Left ventricle myocardium superior (tissue), 1 donor: ENCODE measurements at regions not wholly inside any gene's neighbourhood (a gene's known extent, or its start where the extent isn't known, plus 50 kb on each side); places are given as distances from the start of the nearest gene placed in this dataset.

Experiments used
- ATAC-seq: fragments of 200-7000 bp; cut with Tn5 transposase; one replicate; pipeline ENCODE4 v1.9.1; 2020; ENCODE audit warnings: mild to moderate bottlenecking, moderate library complexity
- DNase-seq: peaks from one replicate; pipeline ENCODE4 v3.0.0-alpha.2; 2020
- intact Hi-C: fragments of 100-400 bp; cut with micrococcal nuclease; formaldehyde crosslinking; loops from one replicate; pipeline ENCODE4 v1.11.0; 2022
- donor health status: DM: no; HTN: yes; CAD: no; lungs with severe emphysema.

DNA sequence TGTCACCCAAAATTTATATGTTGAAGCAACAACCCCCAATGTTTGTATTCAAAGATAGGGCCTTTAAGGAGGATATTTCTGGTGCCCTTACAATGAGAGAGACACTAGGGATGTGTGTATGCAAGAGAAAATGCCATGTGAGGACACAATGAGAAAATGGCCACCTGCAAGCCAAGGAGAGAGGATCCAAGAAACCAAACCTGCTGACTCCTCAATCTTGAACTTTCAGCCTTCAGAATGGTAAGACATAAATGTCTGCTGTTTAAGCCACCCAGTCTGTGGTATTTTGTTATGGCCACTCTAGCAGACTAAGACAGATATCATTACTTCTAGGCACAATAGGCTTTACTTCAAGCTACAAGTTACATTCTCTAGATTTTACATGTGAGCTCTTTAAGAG is 1145.1 kb upstream of the MAP3K7 start:
- DNase-seq (no peak), ATAC-seq (no peak)
- intact Hi-C loops, result no loop called here

DNA sequence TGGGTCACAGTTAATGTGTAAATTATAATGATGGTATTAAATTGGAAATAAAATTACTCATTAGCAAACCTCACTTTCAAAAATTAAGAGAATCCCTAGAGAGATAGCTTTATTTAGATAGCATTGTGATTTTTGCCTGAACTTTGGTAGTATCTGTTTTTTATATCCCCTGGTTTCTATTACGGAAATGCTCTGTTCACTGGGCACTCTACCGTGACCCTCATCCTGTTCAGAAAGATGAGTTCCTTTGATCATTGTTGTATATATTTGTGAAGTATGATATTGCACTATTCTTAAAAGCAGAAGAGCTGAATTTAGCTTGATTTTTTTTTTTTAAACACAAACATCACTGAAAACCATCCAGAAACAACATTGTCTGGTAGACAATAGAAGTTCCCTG is 1143.8 kb upstream of the MAP3K7 start:
- no peak for ATAC-seq
- intact Hi-C loops, result no loop called here
- no peak for DNase-seq

DNA sequence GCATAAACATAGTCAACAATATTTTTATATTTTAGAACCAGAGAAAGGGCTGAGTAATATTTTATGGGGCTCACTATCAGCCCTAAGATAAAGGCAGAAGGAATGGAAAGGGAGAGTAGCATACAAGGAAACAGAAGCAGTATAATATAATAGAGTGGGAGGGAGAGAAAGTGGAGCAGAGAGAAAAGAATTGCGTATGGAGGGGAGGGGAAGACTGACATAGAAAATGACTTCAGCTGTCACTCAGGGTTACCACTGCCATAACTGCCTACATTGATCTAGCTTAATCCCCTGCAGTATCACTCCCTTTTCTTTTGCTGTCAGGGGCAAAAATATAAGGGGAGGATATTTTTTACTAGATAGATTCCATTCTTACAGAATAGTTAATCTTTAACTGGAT is 1133.5 kb upstream of the MAP3K7 start:
- intact Hi-C loops, result no loop called here
- no peak for DNase-seq
- no peak for ATAC-seq

DNA sequence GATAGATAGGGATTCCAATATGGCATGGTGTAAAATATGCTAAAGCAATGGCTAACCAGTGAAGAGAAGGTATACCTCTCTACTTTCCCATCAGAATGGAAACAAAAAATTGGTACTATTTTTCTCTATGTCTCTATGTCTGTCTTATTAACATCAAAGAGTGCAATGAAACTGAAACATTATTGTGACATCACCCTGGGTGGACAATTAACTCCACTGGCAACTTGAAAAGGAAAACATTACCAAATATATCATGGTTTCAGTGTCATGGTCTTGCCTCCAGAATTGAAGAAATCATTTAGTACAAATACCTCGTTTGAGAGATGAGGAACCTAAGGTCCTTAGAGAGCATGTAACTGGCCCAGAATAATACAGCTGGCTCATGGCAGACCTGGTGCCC is 1132.5 kb upstream of the MAP3K7 start:
- DNase-seq (no peak), ATAC-seq (no peak)
- intact Hi-C loops, result no loop called here

DNA sequence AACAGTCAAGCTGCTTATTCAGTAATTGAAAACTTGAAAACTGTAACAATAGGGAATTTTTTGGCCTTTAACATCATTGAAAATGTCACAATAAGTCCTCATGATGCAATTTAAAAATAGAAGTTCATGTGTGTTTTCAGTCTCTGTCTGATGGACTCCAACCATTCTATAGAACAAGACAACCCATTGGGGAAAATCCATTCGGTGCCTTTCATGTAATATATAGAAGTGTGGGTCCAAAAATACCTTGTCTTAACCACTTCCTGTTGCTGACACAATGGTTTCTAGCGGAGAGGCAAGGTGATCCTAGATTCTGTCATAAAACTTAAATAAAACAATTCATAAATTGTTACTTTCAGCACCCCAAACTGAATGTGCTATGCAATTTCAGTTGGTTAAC is 1131.3 kb upstream of the MAP3K7 start:
- DNase-seq (no peak), ATAC-seq (no peak)
- intact Hi-C loops, result no loop called here

- no peak for ATAC-seq
- intact Hi-C loops, result no loop called here
- no peak for DNase-seq
These were observed 1130.2 kb upstream of the MAP3K7 start for GRCh38 chr6:91717094-91717493.

- ATAC-seq (no peak), DNase-seq (no peak)
- intact Hi-C loops, result no loop called here
These were observed 1129.5 kb upstream of the MAP3K7 start for GRCh38 chr6:91716361-91716760.

DNA sequence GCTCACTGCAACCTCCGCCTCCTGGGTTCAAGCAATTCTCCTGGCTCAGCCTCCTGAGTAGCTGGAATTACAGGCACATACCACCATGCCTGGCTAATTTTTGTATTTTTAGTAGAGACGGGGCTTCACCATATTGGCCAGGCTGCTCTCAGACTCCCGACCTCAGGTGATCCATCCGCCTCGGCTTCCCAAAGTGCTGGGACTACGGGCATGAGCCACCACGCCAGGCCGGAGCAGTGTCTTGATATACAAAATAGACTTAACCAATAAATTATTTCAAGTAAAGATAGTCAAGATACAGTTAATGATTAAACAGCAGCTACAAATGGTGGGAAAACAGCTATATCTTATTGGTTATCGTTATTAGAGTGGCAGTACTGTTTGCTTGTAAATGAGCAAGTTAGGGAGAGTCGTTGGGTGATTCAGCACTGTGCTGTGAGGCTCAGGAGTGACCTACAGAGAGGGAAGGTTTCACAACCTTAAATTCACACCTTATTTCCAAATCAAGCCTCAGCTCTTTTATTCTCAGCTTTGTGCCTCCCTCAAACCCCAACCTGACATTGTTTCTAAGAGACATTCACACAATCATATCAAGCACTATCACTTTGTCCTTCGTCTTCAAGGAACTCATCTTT is 1128.4 kb upstream of the MAP3K7 start:
- ATAC-seq (no peak), DNase-seq (no peak)
- intact Hi-C loops, result no loop called here

DNA sequence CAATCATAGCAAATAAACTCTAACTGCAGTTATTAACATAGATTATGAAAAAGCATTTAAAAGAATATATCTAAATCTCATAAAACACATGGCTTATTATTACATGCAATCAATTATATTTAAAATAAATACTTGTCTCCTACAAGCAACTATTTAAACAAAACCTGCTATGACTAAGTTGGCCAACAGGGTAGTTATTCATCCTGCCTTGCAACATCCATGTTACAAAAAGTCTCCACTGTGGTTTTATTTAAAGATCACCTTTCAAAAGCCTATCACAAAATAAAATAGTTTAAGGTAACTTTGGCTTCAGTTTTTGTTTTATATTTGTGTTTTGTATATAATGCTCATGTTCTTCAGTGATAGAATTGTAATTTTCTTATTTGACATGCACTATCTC is 1127.0 kb upstream of the MAP3K7 start:
- intact Hi-C loops, result no loop called here
- DNase-seq (no peak), ATAC-seq (no peak)

DNA sequence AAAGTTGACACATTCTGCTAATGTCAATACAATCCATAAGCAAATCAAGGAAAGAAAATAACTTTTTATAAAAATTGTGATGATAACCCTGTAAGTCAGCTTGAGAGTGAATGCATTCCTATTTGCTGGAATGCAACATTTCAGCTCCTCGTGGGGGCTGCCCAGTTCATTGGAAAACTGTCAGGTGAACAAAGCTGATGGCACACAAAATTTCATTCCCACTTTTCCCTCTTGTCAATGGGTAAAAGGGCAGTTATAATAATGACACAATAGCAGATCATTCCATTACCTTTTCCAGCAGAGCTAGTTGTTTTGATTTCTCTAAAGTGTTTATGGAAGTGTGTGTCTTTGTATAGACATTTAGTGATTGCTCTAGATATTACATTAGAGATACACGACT is 1124.6 kb upstream of the MAP3K7 start:
- ATAC-seq, result no peak
- no peak for DNase-seq
- intact Hi-C loops, result no loop called here

DNA sequence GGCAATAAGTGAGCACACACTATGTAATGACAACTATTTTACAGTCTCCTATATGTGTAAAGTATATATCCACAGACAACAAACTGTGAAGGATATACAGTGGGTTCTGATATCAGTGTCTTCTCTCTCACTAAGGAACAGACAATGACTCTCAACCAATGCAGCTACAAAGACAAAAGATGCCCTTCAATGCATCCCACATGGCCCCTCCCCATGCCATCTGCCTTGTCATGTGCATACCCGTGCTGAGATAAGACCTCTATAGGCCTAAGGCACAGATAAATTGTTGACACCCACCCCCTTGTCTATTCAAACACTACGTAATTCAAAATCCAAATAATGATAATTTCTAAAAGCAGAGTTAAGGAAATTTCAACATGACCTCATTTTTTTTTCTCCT is 1123.5 kb upstream of the MAP3K7 start:
- DNase-seq (no peak), ATAC-seq (no peak)
- intact Hi-C loops, result no loop called here

DNA sequence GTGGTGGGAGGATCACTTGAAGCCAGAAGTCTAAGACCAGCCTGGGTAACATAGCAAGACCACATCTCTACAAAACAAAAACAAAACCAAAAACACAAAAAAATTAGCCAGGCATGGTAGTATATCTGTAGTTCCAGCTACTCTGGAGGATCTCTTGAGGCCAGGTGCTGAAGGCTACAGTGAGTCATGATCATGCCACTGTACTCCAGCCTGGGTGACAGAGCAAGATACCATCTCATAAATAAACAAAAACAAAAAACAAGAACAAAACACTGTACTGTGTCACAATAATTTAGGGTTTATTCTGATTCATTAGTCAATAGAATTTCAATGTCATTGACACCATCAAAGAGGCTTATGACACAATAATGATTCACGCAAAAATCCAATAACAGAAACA is 1121.7 kb upstream of the MAP3K7 start:
- DNase-seq (no peak), ATAC-seq (no peak)
- intact Hi-C loops, result no loop called here

DNA sequence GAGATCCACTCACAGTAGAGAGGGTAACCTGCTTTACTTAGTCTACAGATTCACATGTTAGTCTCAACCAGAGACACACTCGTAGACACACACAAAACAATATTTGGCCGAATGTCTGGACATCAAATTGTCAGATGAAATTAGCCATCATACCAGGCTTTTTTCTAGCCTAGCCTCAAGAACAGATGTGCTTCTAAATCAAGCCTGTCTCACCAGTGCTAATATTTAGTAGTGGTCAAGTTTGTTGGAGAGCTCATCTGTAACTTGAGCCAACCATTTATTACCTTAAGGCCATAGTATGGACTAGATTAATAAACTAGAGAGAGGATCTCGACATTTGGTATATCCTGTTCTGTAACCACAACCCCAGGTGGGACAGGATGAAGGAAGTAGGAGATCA is 1118.8 kb upstream of the MAP3K7 start:
- intact Hi-C loops, result no loop called here
- ATAC-seq (no peak), DNase-seq (no peak)

DNA sequence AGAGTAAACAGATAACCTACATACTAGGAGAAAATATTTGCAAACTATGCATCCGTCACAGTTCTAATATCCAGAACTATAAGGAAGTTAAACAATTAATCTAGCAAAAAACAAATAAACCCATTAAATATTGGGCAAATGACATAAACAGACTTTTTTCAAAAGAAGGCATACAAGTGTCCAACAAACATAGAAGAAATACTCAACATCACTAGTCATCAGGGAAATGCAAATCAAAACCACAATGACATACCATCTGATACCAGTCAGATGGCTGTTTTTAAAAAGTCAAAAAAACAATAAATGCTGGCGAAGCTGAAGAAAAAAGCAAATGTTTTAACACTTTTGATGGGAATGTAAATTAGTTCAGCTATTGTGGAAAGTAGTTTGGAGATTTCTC is 1117.7 kb upstream of the MAP3K7 start:
- ATAC-seq (no peak), DNase-seq (no peak)
- intact Hi-C loops, result no loop called here

GRCh38 chr6:91697010-91697695 is 1110.3 kb upstream of the MAP3K7 start:
- DNase-seq, result no peak
- intact Hi-C loops, result no loop called here
- no peak for ATAC-seq

DNA sequence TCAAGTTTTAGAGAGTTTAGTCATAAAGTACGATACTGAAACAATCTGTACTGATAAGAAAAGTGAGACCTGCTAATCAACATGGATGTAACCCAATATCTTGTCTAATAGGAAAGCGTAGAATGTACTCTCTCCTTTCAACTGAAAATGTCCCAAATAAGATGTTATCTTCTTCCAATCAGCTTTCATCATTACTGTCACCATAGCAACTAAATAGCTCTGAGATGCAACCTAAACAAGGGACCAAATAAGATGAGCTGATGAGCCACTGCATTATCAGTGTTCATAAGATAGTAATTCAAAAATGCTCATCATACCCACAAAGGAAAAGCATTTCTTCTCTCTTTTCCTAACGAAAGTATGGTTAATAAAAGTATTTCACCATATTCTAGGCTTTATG is 1108.3 kb upstream of the MAP3K7 start:
- intact Hi-C loops, result no loop called here
- no peak for ATAC-seq
- DNase-seq, result no peak

DNA sequence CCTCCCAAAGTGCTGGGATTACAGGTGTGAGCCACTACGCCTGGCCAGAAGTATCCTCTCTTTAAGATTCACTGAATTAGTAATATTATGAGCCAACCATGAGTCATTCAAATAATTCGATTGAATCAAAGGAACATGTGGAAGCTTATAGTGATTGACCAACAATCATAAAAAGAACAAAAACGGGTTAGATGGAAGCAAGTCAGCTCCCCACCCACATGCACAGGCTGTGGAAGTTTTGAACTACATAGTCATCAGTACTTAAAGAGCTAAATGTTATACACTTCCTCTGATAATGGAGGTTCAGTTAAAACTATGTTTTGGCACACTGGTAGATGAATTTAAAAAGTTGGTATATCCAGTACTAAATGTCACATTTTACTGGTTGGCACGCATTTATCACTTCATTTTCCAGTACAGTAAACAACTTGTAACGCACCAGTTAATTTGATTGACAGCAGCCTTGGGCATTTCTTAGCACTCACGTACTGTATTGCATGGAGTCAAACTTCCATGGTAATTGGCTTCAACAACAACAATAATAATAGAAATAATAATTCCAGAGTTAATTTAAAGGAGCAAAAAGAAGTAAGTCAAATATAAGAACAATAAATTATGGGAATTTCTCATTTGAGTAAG is 1107.3 kb upstream of the MAP3K7 start:
- no peak for ATAC-seq
- intact Hi-C loops, result no loop called here
- DNase-seq, result no peak

- intact Hi-C loops, result no loop called here
- ATAC-seq, result no peak
- DNase-seq, result no peak
These were observed 1104.6 kb upstream of the MAP3K7 start for GRCh38 chr6:91691449-91691848.

DNA sequence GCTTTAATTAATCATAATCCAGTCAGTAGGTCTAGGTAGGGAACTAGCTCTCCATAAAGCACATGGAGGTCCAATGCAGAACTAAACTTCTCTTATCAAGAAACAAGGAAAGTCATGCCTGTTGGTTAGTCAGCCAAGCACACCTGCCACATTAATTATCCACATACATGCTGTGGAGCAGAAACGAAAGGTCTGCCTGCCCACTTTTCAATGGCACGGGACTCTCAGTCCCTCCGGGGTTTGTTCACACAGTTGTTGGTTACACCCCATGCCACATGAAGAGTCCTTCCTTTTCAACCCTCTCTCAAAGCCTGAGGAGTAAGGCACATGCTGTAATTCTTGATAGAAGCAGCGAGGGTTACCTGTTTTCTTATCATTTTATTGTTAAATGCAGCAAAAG is 1096.4 kb upstream of the MAP3K7 start:
- ATAC-seq, result no peak
- intact Hi-C loops, result no loop called here
- DNase-seq, result no peak

- intact Hi-C loops, result no loop called here
- ATAC-seq, result no peak
These were observed 1094.4 kb upstream of the MAP3K7 start for GRCh38 chr6:91681296-91681695.

More at GRCh38 chr6:91681296-91681695, 1094.4 kb upstream of the MAP3K7 start:
- no peak for DNase-seq
